ENCODE measurements at regions not wholly inside any gene's neighbourhood (a gene's known extent, or its start where the extent isn't known, plus 50 kb on each side); places are given as distances from the start of the nearest gene placed in this dataset.

DNA sequence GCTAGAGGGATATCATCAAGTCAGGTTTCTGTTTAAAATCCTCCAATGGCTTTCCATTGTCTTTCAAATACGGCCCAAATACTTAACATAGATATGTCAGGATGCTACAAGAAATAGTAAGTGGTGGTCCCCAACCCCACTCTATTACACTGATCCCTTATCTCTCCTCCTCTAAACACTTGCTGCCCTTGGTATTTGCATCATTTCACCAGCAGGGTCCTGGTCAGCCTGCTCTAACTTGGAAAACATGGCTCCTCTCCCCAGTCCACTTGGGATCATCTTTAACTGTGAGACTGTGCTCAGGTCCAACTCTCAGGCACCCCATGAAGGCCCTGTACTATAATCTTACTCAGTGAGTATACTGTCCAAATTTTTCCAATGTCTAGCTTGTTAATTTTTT lies 53.8 kb upstream of the GSAP start:
- TF ChIP-seq REST (IDR thresholded peaks at IDR 0.05; ENCODE audit: insufficient replicate concordance, low read depth) (no peak), CTCF (IDR thresholded peaks at IDR 0.05; ENCODE audit: insufficient read depth, low read length) (no peak), POLR2AphosphoS5 (IDR thresholded peaks at IDR 0.05; ENCODE audit: low read depth) (no peak), SPI1 (IDR thresholded peaks at IDR 0.05; ENCODE audit: borderline replicate concordance, low read depth) (no peak), GABPA (IDR thresholded peaks at IDR 0.05; ENCODE audit: low read depth) (no peak)
- no peak for DNase-seq (ENCODE audit: low read depth in 1 of 2, low spot score in 1 of 2)
- Histone ChIP-seq H3K27me3 (ENCODE audit: insufficient read depth, poor library complexity, severe bottlenecking) (no peaks in the 10 kb centered on the region), H3K4me3 (replicated peaks; ENCODE audit: insufficient read depth, low read length) (no peak overlapping the region), H3K27ac (replicated peaks) (no peak overlapping the region)

GRCh38 chr7:77467408-77467807 lies 51.3 kb upstream of the GSAP start:
- DNase-seq (ENCODE audit: low read depth in 1 of 2, low spot score in 1 of 2) = no peak
- H3K27me3 ChIP-seq (ENCODE audit: insufficient read depth, poor library complexity, severe bottlenecking) = no peaks in the 10 kb centered on the region
- H3K4me3 ChIP-seq (replicated peaks; ENCODE audit: insufficient read depth, low read length) = no peak overlapping the region
- TF ChIP-seq CTCF (IDR thresholded peaks at IDR 0.05; ENCODE audit: insufficient read depth, low read length) = no peak
- no peak for TF ChIP-seq GABPA (IDR thresholded peaks at IDR 0.05; ENCODE audit: low read depth)
- TF ChIP-seq POLR2AphosphoS5 (IDR thresholded peaks at IDR 0.05; ENCODE audit: low read depth) = no peak
- TF ChIP-seq SPI1 (IDR thresholded peaks at IDR 0.05; ENCODE audit: borderline replicate concordance, low read depth) = no peak
- TF ChIP-seq REST (IDR thresholded peaks at IDR 0.05; ENCODE audit: insufficient replicate concordance, low read depth) = no peak
- H3K27ac ChIP-seq (replicated peaks) = peak overlapping the region; percentile 64; the same call in 1 of the 2 replicates

DNA sequence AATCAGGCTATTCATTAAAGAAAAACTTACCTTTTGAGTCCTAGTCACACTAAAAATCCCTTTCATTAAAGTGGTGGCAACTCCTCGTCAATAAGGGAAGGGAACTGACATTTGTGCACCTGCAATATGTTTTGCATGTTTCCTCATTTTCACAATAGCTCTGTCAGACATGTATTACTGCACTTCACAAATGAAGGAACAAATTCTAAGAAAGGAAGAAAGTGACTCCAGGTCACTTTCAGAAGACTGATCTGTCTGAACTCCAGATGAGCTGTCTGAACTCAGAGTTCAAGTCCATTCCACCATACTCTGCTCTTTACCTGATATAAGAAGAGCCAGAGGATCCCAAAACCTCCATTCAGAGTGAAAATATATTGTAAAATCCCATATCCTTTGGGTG lies 50.3 kb upstream of the GSAP start:
- Histone ChIP-seq H3K4me3 (replicated peaks; ENCODE audit: insufficient read depth, low read length) (no peak overlapping the region), H3K27me3 (ENCODE audit: insufficient read depth, poor library complexity, severe bottlenecking) (no peaks in the 10 kb centered on the region), H3K27ac (replicated peaks) (peak overlapping the region; percentile 64)
- TF ChIP-seq SPI1 (IDR thresholded peaks at IDR 0.05; ENCODE audit: borderline replicate concordance, low read depth) (peak; percentile 45; the same call in 1 of the 2 replicates), CTCF (IDR thresholded peaks at IDR 0.05; ENCODE audit: insufficient read depth, low read length) (no peak)
- DNase-seq (ENCODE audit: low read depth in 1 of 2, low spot score in 1 of 2) = peak in 1 of 2 experiments; percentile 51
